ENCODE measurements at regions not wholly inside any gene's neighbourhood (a gene's known extent, or its start where the extent isn't known, plus 50 kb on each side); places are given as distances from the start of the nearest gene placed in this dataset.

GRCh38 chr18:72336786-72337185 lies 207.4 kb downstream of the CBLN2 start:
- no peak for TF ChIP-seq CTCF (IDR thresholded peaks at IDR 0.05)
- TF ChIP-seq EP300 (IDR thresholded peaks at IDR 0.05): no peak

Data from tibial nerve (tissue), 4 donors.